K562 (cell line): ENCODE measurements at regions not wholly inside any gene's neighbourhood (a gene's known extent, or its start where the extent isn't known, plus 50 kb on each side); places are given as distances from the start of the nearest gene placed in this dataset.

ENCODE experiments used
- ATF1 ChIP-seq, 2 experiments: fragments of 450-650 bp in 1 of 2; IDR thresholded peaks; 2 replicates each; pipeline ENCODE4 v1.6.1; 2016; ENCODE audit warnings: missing compliant biosample characterization in 1 of 2, missing genetic modification characterization in 1 of 2
- NFIC ChIP-seq: fragments of 450-650 bp; IDR thresholded peaks from 2 replicates; pipeline ENCODE4 v1.6.1; 2017; ENCODE audit warnings: mild to moderate bottlenecking, inconsistent platforms
- POLR2AphosphoS5 ChIP-seq: IDR thresholded peaks from 2 replicates; pipeline ENCODE4 v1.6.1; 2011; ENCODE audit warnings: mild to moderate bottlenecking, low read depth, low read length, moderate library complexity; ENCODE audit not compliant: control insufficient read depth, insufficient read depth
- RAD21 ChIP-seq, 2 experiments: fragments of 250-450 bp in 1 of 2; fragments of 450-650 bp in 1 of 2; sonication (Bioruptor Pico) in 1 of 2; formaldehyde crosslinking in 1 of 2; IDR thresholded peaks in 1 of 2; conservative IDR thresholded peaks in 1 of 2; 2 replicates each; pipeline versions ENCODE4 v1.4.0 to v1.8.0; 2020 to 2022; ENCODE audit warnings: mild to moderate bottlenecking in 2 of 2, moderate library complexity in 1 of 2
- TAF7 ChIP-seq: fragments of 450-650 bp; IDR thresholded peaks from 2 replicates; pipeline ENCODE4 v1.6.1; 2016; ENCODE audit warnings: missing genetic modification characterization, missing compliant biosample characterization
- ZNF561 ChIP-seq: fragments of 450-650 bp; formaldehyde crosslinking; conservative IDR thresholded peaks from 2 replicates; pipeline ENCODE4 v1.4.0; 2020; ENCODE audit warnings: mild to moderate bottlenecking, moderate library complexity
- TF ChIP-seq, protein P1 (sequence below), 2 experiments: fragments of 450-650 bp in 1 of 2; IDR thresholded peaks; 2 replicates each; pipeline ENCODE4 v1.6.1; 2011 to 2017; ENCODE audit warnings: low read depth in 2 of 2, antibody characterized with exemption in 1 of 2, borderline replicate concordance in 1 of 2, low read length in 1 of 2, mild to moderate bottlenecking in 1 of 2, mixed read lengths in 1 of 2; ENCODE audit not compliant: control insufficient read depth in 1 of 2

DNA sequence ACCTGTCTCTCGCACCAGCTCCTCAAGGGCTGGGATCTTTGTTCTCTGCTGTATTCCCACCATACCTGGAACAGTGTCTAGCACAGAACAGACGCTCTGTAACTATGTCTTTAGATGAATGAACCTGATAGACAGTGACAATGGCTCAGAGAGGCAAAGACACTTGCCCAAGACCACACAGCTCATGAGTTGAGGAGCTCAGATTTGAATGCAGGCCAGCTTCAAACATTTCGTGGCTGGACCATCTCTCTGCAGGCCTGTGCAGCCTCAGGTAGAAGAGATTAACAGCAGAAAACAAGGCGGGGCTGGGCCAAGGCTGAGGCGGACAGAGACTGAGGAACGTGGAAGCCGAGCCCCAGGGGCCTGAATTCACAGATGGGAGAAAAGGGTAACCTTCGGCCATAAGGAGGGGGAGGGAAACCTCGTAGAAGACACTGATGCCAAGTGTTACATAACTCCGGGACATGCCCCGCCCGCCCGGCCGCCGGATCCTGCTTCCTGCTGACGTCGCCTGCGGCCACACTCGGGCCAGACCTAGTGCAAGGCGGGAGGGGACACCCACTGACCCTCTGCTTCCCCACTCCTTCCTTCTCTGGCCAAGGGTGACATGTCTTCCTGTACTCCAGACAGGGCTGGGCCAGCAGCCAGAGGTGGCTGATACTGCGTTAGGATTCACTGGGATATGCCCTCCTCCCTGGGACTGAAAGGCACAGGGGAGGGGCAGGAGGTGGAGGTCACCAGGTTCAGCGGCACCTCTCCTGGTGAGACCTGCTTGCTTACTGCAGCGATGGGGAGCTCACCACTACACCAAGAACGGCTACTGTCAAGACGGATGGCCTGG lies 86.8 kb downstream of the RFLNA start:
- TF ChIP-seq ATF1 (CRISPR knock-in tag; IDR thresholded peaks at IDR 0.05) (no peak), ATF1 (tag; IDR thresholded peaks at IDR 0.05) (no peak), NFIC (no peak), POLR2AphosphoS5 (no peak), TAF7 (no peak), ZNF561 (CRISPR knock-in tag) (no peak), RAD21 (CRISPR knock-in tag; conservative IDR thresholded peaks at IDR 0.05 in 1 of 2, IDR thresholded peaks at IDR 0.05 in 1 of 2) (no peak)
- TF ChIP-seq, protein P1, sequence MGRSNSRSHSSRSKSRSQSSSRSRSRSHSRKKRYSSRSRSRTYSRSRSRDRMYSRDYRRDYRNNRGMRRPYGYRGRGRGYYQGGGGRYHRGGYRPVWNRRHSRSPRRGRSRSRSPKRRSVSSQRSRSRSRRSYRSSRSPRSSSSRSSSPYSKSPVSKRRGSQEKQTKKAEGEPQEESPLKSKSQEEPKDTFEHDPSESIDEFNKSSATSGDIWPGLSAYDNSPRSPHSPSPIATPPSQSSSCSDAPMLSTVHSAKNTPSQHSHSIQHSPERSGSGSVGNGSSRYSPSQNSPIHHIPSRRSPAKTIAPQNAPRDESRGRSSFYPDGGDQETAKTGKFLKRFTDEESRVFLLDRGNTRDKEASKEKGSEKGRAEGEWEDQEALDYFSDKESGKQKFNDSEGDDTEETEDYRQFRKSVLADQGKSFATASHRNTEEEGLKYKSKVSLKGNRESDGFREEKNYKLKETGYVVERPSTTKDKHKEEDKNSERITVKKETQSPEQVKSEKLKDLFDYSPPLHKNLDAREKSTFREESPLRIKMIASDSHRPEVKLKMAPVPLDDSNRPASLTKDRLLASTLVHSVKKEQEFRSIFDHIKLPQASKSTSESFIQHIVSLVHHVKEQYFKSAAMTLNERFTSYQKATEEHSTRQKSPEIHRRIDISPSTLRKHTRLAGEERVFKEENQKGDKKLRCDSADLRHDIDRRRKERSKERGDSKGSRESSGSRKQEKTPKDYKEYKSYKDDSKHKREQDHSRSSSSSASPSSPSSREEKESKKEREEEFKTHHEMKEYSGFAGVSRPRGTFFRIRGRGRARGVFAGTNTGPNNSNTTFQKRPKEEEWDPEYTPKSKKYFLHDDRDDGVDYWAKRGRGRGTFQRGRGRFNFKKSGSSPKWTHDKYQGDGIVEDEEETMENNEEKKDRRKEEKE (IDR thresholded peaks at IDR 0.05; ENCODE audit: borderline replicate concordance in 1 of 2, control insufficient read depth in 1 of 2, low read depth in 2 of 2, low read length in 1 of 2) = no peak
